IMR-90 (cell line): ENCODE measurements at regions not wholly inside any gene's neighbourhood (a gene's known extent, or its start where the extent isn't known, plus 50 kb on each side); places are given as distances from the start of the nearest gene placed in this dataset.

Experiments used
- ATAC-seq: fragments of 200-7000 bp; cut with Tn5 transposase; 2 replicates; pipeline ENCODE4 v1.9.1; 2020; ENCODE audit warnings: low read depth, mild to moderate bottlenecking, moderate library complexity
- BruUV-seq: library from RNA; stranded (reverse); fragments of 400-500 nt; replicated peaks from 2 replicates; lab custom pipeline; 2021; lab: Mats Ljungman, UMichigan
- CTCF ChIA-PET: fragments of 300-600 bp; formaldehyde crosslinking; extraction: SDS; loops from one replicate; lab custom pipeline; 2021; ENCODE audit warnings: antibody characterized with exemption; lab: Yijun Ruan, JAX
- POLR2A ChIA-PET: fragments of 300-600 bp; sonication (Branson Sonifier 250); formaldehyde crosslinking; loops from one replicate; lab custom pipeline; 2022; ENCODE audit warnings: antibody characterized with exemption; ENCODE audit not compliant: unreplicated experiment; lab: Charles Lee
- DNase-seq: peaks from one replicate; pipeline ENCODE4 v3.0.0; 2013
- H2AFZ ChIP-seq: replicated peaks from 2 replicates; pipeline ENCODE3; 2013; ENCODE audit warnings: low read length, mild to moderate bottlenecking; ENCODE audit not compliant: poor library complexity
- H2AK5ac ChIP-seq: 2 replicates; pipeline ENCODE4 v1.6.1; 2013; ENCODE audit warnings: low read depth, low read length, inconsistent platforms
- H2AK9ac ChIP-seq: replicated peaks from 2 replicates; pipeline ENCODE3; 2013; ENCODE audit warnings: mild to moderate bottlenecking, low read depth, low read length, moderate library complexity; ENCODE audit not compliant: poor library complexity
- H2BK120ac ChIP-seq: 2 replicates; pipeline ENCODE4 v1.6.1; 2013; ENCODE audit warnings: low read depth, low read length, inconsistent platforms
- H2BK15ac ChIP-seq: 3 replicates; pipeline ENCODE4 v1.6.1; 2013; ENCODE audit warnings: low read depth, low read length, inconsistent platforms
- H2BK20ac ChIP-seq: 2 replicates; pipeline ENCODE4 v1.6.1; 2013; ENCODE audit warnings: low read depth, mild to moderate bottlenecking, inconsistent platforms, low read length, moderate library complexity
- H2BK5ac ChIP-seq: 2 replicates; pipeline ENCODE4 v1.6.1; 2013; ENCODE audit warnings: mild to moderate bottlenecking, low read depth, low read length, inconsistent platforms; ENCODE audit not compliant: poor library complexity, severe bottlenecking
- H3K14ac ChIP-seq: replicated peaks from 2 replicates; pipeline ENCODE4 v1.6.1; 2013; ENCODE audit warnings: low read depth, low read length, inconsistent platforms
- H3K18ac ChIP-seq: 2 replicates; pipeline ENCODE4 v1.6.1; 2013; ENCODE audit warnings: low read depth, low read length, control low read depth
- H3K23ac ChIP-seq: 2 replicates; pipeline ENCODE4 v1.6.1; 2013; ENCODE audit warnings: low read depth, low read length, inconsistent platforms
- H3K27ac ChIP-seq: 2 replicates; pipeline ENCODE4 v1.5.1; 2013; ENCODE audit warnings: mild to moderate bottlenecking, control low read depth, low read length; ENCODE audit not compliant: insufficient read depth
- H3K27me3 ChIP-seq: 2 replicates; pipeline ENCODE4 v1.6.1; 2013; ENCODE audit warnings: low read length; ENCODE audit not compliant: control insufficient read depth, insufficient read depth
- H3K36me3 ChIP-seq: 2 replicates; pipeline ENCODE4 v1.6.1; 2013; ENCODE audit warnings: low read length, mixed read lengths; ENCODE audit not compliant: control insufficient read depth, insufficient read depth
- H3K4ac ChIP-seq: 2 replicates; pipeline ENCODE4 v1.6.1; 2013; ENCODE audit warnings: low read depth, low read length, inconsistent platforms
- H3K4me1 ChIP-seq: 2 replicates; pipeline ENCODE4 v1.6.1; 2013; ENCODE audit warnings: low read length, mixed read lengths; ENCODE audit not compliant: control insufficient read depth, insufficient read depth
- H3K4me2 ChIP-seq: 2 replicates; pipeline ENCODE4 v1.6.1; 2013; ENCODE audit warnings: low read depth, mild to moderate bottlenecking, control low read depth, low read length, moderate library complexity
- H3K4me3 ChIP-seq: 2 replicates; pipeline ENCODE4 v1.5.1; 2013; ENCODE audit warnings: low read depth, mild to moderate bottlenecking, control low read depth, low read length, moderate library complexity; ENCODE audit not compliant: insufficient read depth
- H3K56ac ChIP-seq: 2 replicates; pipeline ENCODE4 v1.6.1; 2013; ENCODE audit warnings: low read length, inconsistent platforms; ENCODE audit not compliant: insufficient read depth; ENCODE audit errors: extremely low read depth
- H3K79me1 ChIP-seq, 2 experiments: 2 replicates each; pipeline ENCODE4 v1.6.1; 2013; ENCODE audit warnings: low read length in 2 of 2, inconsistent platforms in 1 of 2, low read depth in 1 of 2
- H3K9ac ChIP-seq: 2 replicates; pipeline ENCODE4 v1.6.1; 2013; ENCODE audit warnings: low read depth, low read length, control low read depth
- H3K9me1 ChIP-seq: 2 replicates; pipeline ENCODE4 v1.6.1; 2013; ENCODE audit warnings: low read length, inconsistent platforms; ENCODE audit not compliant: insufficient read depth
- H3K9me3 ChIP-seq: 2 replicates; pipeline ENCODE4 v1.6.1; 2013; ENCODE audit warnings: low read length; ENCODE audit not compliant: control insufficient read depth, insufficient read depth
- H4K20me1 ChIP-seq: 2 replicates; pipeline ENCODE4 v1.6.1; 2013; ENCODE audit warnings: low read length, inconsistent platforms; ENCODE audit not compliant: insufficient read depth
- H4K5ac ChIP-seq: 2 replicates; pipeline ENCODE4 v1.6.1; 2013; ENCODE audit warnings: mild to moderate bottlenecking, low read depth, low read length, control low read depth
- H4K8ac ChIP-seq, 2 experiments: 2 replicates each; pipeline ENCODE4 v1.6.1; 2013; ENCODE audit warnings: low read depth in 2 of 2, low read length in 2 of 2, control low read depth in 1 of 2, inconsistent platforms in 1 of 2
- H4K91ac ChIP-seq: 2 replicates; pipeline ENCODE4 v1.6.1; 2013; ENCODE audit warnings: low read depth, low read length, inconsistent platforms; ENCODE audit not compliant: insufficient read depth
- BHLHE40 ChIP-seq: fragments of 150-350 bp; IDR thresholded peaks from 2 replicates; pipeline ENCODE4 v1.6.1; 2016; ENCODE audit warnings: mild to moderate bottlenecking, low read depth, low read length
- CEBPB ChIP-seq: IDR thresholded peaks from 2 replicates; pipeline ENCODE4 v1.6.1; 2012; ENCODE audit warnings: low read depth, low read length, improper control_type of control experiment
- FOS ChIP-seq: fragments of 150-350 bp; IDR thresholded peaks from 2 replicates; pipeline ENCODE4 v1.6.1; 2016; ENCODE audit warnings: low read depth, low read length
- MAFK ChIP-seq: IDR thresholded peaks from 2 replicates; pipeline ENCODE4 v1.6.1; 2012; ENCODE audit warnings: low read depth, low read length, improper control_type of control experiment
- MAZ ChIP-seq: IDR thresholded peaks from 2 replicates; pipeline ENCODE4 v1.6.1; 2012; ENCODE audit warnings: low read depth, mild to moderate bottlenecking, low read length, improper control_type of control experiment, moderate library complexity, borderline replicate concordance
- MXI1 ChIP-seq: IDR thresholded peaks from 2 replicates; pipeline ENCODE4 v1.6.1; 2012; ENCODE audit warnings: low read depth, mild to moderate bottlenecking, low read length, moderate library complexity, borderline replicate concordance
- NFE2L2 ChIP-seq: fragments of 150-350 bp; IDR thresholded peaks from 2 replicates; pipeline ENCODE4 v1.6.1; 2016; ENCODE audit warnings: low read depth, mild to moderate bottlenecking, low read length
- POLR2A ChIP-seq: IDR thresholded peaks from 2 replicates; pipeline ENCODE4 v1.6.1; 2012; ENCODE audit warnings: mild to moderate bottlenecking, low read depth, low read length
- RAD21 ChIP-seq: IDR thresholded peaks from 2 replicates; pipeline ENCODE4 v1.6.1; 2012; ENCODE audit warnings: low read length, improper control_type of control experiment
- RCOR1 ChIP-seq: IDR thresholded peaks from 2 replicates; pipeline ENCODE4 v1.6.1; 2012; ENCODE audit warnings: mild to moderate bottlenecking, low read length, improper control_type of control experiment; ENCODE audit not compliant: insufficient replicate concordance
- SMC3 ChIP-seq: fragments of 150-350 bp; IDR thresholded peaks from 2 replicates; pipeline ENCODE4 v1.6.1; 2016; ENCODE audit warnings: low read depth, mild to moderate bottlenecking, antibody characterized with exemption, low read length, moderate library complexity
- USF2 ChIP-seq: fragments of 150-350 bp; IDR thresholded peaks from 2 replicates; pipeline ENCODE4 v1.6.1; 2017; ENCODE audit warnings: mild to moderate bottlenecking, antibody characterized with exemption, low read length, low read depth
- WGBS, 2 experiments: methylation state at CpG; one replicate each; pipeline versions ENCODE4 v1.1.5 to v1.1.7; 2013; ENCODE audit warnings: missing lambda C conversion rate in 2 of 2; ENCODE audit not compliant: insufficient read length in 1 of 2; ENCODE audit errors: extremely low coverage in 2 of 2; 5-methylcytosine and 5-hydroxymethylcytosine counted together
- dilution Hi-C: fragments of 300-500 bp; cut with HindIII; formaldehyde crosslinking; loops from one replicate; pipeline ENCODE4 v1.14.3; 2018; ENCODE audit warnings: low sequenced_read_pairs; ENCODE audit not compliant: unreplicated experiment
- in situ Hi-C: fragments of 300-500 bp; cut with MboI; formaldehyde crosslinking; loops from 3 replicates; pipeline ENCODE4 v1.14.3; 2019; ENCODE audit warnings: low sequenced_read_pairs, inconsistent platforms, mixed read lengths
- intact Hi-C: fragments of 100-400 bp; cut with micrococcal nuclease; formaldehyde crosslinking; loops from 2 replicates; pipeline ENCODE4 v1.10.0; 2022
- TF ChIP-seq, protein P1 (sequence below): fragments of 150-350 bp; IDR thresholded peaks from 2 replicates; pipeline ENCODE4 v1.6.1; 2016; ENCODE audit warnings: low read depth, mild to moderate bottlenecking, low read length, moderate library complexity, borderline replicate concordance
- TF ChIP-seq, protein P2 (sequence below): conservative IDR thresholded peaks from 2 replicates; pipeline ENCODE4 v1.5.1; 2012; ENCODE audit warnings: mild to moderate bottlenecking, low read depth, low read length, improper control_type of control experiment

GRCh38 chr9:80009204-80009603 lies 437.4 kb downstream of the TLE4 start:
- TF ChIP-seq FOS (no peak), CEBPB (no peak), SMC3 (no peak), BHLHE40 (no peak), MAZ (no peak), POLR2A (no peak), RAD21 (no peak), MXI1 (no peak), RCOR1 (no peak), USF2 (no peak), MAFK (no peak), NFE2L2 (no peak)
- TF ChIP-seq, protein P1, sequence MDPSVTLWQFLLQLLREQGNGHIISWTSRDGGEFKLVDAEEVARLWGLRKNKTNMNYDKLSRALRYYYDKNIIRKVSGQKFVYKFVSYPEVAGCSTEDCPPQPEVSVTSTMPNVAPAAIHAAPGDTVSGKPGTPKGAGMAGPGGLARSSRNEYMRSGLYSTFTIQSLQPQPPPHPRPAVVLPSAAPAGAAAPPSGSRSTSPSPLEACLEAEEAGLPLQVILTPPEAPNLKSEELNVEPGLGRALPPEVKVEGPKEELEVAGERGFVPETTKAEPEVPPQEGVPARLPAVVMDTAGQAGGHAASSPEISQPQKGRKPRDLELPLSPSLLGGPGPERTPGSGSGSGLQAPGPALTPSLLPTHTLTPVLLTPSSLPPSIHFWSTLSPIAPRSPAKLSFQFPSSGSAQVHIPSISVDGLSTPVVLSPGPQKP, result no peak
- TF ChIP-seq, protein P2, sequence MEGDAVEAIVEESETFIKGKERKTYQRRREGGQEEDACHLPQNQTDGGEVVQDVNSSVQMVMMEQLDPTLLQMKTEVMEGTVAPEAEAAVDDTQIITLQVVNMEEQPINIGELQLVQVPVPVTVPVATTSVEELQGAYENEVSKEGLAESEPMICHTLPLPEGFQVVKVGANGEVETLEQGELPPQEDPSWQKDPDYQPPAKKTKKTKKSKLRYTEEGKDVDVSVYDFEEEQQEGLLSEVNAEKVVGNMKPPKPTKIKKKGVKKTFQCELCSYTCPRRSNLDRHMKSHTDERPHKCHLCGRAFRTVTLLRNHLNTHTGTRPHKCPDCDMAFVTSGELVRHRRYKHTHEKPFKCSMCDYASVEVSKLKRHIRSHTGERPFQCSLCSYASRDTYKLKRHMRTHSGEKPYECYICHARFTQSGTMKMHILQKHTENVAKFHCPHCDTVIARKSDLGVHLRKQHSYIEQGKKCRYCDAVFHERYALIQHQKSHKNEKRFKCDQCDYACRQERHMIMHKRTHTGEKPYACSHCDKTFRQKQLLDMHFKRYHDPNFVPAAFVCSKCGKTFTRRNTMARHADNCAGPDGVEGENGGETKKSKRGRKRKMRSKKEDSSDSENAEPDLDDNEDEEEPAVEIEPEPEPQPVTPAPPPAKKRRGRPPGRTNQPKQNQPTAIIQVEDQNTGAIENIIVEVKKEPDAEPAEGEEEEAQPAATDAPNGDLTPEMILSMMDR, result no peak
- in situ Hi-C loops, result no loop called here
- dilution Hi-C loops, result no loop called here

More at GRCh38 chr9:80009204-80009603, 437.4 kb downstream of the TLE4 start:
- no peaks in the 10 kb centered on the region for H3K4me1 ChIP-seq
- no peak overlapping the region for H2BK120ac ChIP-seq
- H2AK9ac ChIP-seq, result no peak overlapping the region
- no peak overlapping the region for H3K4me2 ChIP-seq
- no peak overlapping the region for H2BK5ac ChIP-seq
- H3K27ac ChIP-seq, result no peak overlapping the region
- WGBS, 2 experiments, result no CpG with 5 or more reads among the region's 3 CpGs
- H2BK20ac ChIP-seq, result no peak overlapping the region
- H2AK5ac ChIP-seq, result no peak overlapping the region
- no peak overlapping the region for H3K4me3 ChIP-seq
- no peaks in the 10 kb centered on the region for H3K9me1 ChIP-seq
- intact Hi-C loops, result no loop called here
- H3K56ac ChIP-seq, result no peak overlapping the region
- no peak overlapping the region for H4K91ac ChIP-seq
- no peaks in the 10 kb centered on the region for H3K9me3 ChIP-seq
- no peaks in the 10 kb centered on the region for H3K79me1 ChIP-seq
- H4K8ac ChIP-seq, result no peak overlapping the region
- no peaks in the 10 kb centered on the region for H3K36me3 ChIP-seq
- H3K9ac ChIP-seq, result no peak overlapping the region
- ChIA-PET CTCF (no interaction called here), POLR2A (no interaction called here)
- H3K4ac ChIP-seq, result no peak overlapping the region
- H3K23ac ChIP-seq, result no peak overlapping the region
- no peak for ATAC-seq
- H2AFZ ChIP-seq, result no peak overlapping the region
- no peak for DNase-seq
- no peaks in the 10 kb centered on the region for H4K20me1 ChIP-seq
- no TSS peak for BruUV-seq
- H3K27me3 ChIP-seq, result no peaks in the 10 kb centered on the region; the same call in 1 of the 2 replicates
- no peak overlapping the region for H3K18ac ChIP-seq
- no peak overlapping the region for H4K5ac ChIP-seq
- no peak overlapping the region for H2BK15ac ChIP-seq
- H3K14ac ChIP-seq, result no peak overlapping the region
